Renal cortex interstitium (tissue), 11 donors: ENCODE measurements at regions not wholly inside any gene's neighbourhood (a gene's known extent, or its start where the extent isn't known, plus 50 kb on each side); places are given as distances from the start of the nearest gene placed in this dataset.

Experiments
- DNase-seq, 11 donors: peaks; one replicate each; pipeline ENCODE4 v3.0.0-alpha.2; 2013; ENCODE audit warnings: low read depth in 9 of 11, low spot score in 4 of 11; ENCODE audit errors: extremely low read depth in 1 of 11

GRCh38 chr13:30022256-30022655 is 171.8 kb upstream of the UBL3 start:
- DNase-seq = no peak

GRCh38 chr13:30021611-30022010 is 171.2 kb upstream of the UBL3 start:
- no peak for DNase-seq

GRCh38 chr13:30020726-30021312 is 170.4 kb upstream of the UBL3 start:
- DNase-seq = no peak

GRCh38 chr13:30019648-30020626 is 169.5 kb upstream of the UBL3 start:
- no peak for DNase-seq

GRCh38 chr13:30017880-30018279 is 167.5 kb upstream of the UBL3 start:
- no peak for DNase-seq

- no peak for DNase-seq
Observed at GRCh38 chr13:30016398-30016797, 166.0 kb upstream of the UBL3 start.

GRCh38 chr13:30009411-30009810 is 159.0 kb upstream of the UBL3 start:
- no peak for DNase-seq

GRCh38 chr13:30006246-30006645 is 155.8 kb upstream of the UBL3 start:
- no peak for DNase-seq

GRCh38 chr13:30004204-30004603 is 153.8 kb upstream of the UBL3 start:
- DNase-seq = no peak

- DNase-seq = no peak
Observed at GRCh38 chr13:30002577-30002976, 152.2 kb upstream of the UBL3 start.

GRCh38 chr13:30000370-30000765 is 150.0 kb upstream of the UBL3 start:
- no peak for DNase-seq

GRCh38 chr13:29999492-30000369 is 149.3 kb upstream of the UBL3 start:
- DNase-seq = no peak

- DNase-seq = no peak
Observed at GRCh38 chr13:29996316-29996715, 145.9 kb upstream of the UBL3 start.

- no peak for DNase-seq
Observed at GRCh38 chr13:29994911-29995595, 144.6 kb upstream of the UBL3 start.

GRCh38 chr13:29993716-29994488 is 143.5 kb upstream of the UBL3 start:
- no peak for DNase-seq

GRCh38 chr13:29993196-29993595 is 142.8 kb upstream of the UBL3 start:
- no peak for DNase-seq

- DNase-seq = no peak
Observed at GRCh38 chr13:29991343-29991742, 140.9 kb upstream of the UBL3 start.

GRCh38 chr13:29987340-29987739 is 136.9 kb upstream of the UBL3 start:
- DNase-seq = no peak
